SK-N-SH treated with all-trans-retinoic acid at 6 μM for 48 hours (cell line): ENCODE measurements at regions not wholly inside any gene's neighbourhood (a gene's known extent, or its start where the extent isn't known, plus 50 kb on each side); places are given as distances from the start of the nearest gene placed in this dataset.

Experiments
- ATAC-seq: fragments of 200-7000 bp; cut with Tn5 transposase; 3 replicates; pipeline ENCODE4 v1.9.1; 2020; ENCODE audit warnings: mild to moderate bottlenecking, moderate library complexity
- ARNTL ChIP-seq: fragments of 450-650 bp; formaldehyde crosslinking; IDR thresholded peaks from 2 replicates; pipeline ENCODE4 v1.5.0; 2020; ENCODE audit warnings: low read depth, mild to moderate bottlenecking, moderate library complexity, borderline replicate concordance
- CREB5 ChIP-seq: fragments of 250-450 bp; sonication (Bioruptor Pico); IDR thresholded peaks from 2 replicates; pipeline ENCODE4 v1.5.1; 2020; ENCODE audit warnings: low read depth, mild to moderate bottlenecking, moderate library complexity
- CSDC2 ChIP-seq: fragments of 250-450 bp; sonication (Bioruptor Pico); IDR thresholded peaks from 2 replicates; pipeline ENCODE4 v1.5.0; 2020; ENCODE audit warnings: mild to moderate bottlenecking, moderate library complexity
- CSRNP3 ChIP-seq: fragments of 250-450 bp; sonication (Bioruptor Pico); IDR thresholded peaks from 2 replicates; pipeline ENCODE4 v1.5.1; 2021; ENCODE audit warnings: mild to moderate bottlenecking, moderate library complexity
- GLIS3 ChIP-seq: fragments of 250-450 bp; sonication (Bioruptor Pico); IDR thresholded peaks from 2 replicates; pipeline ENCODE4 v1.5.0; 2020; ENCODE audit warnings: mild to moderate bottlenecking, moderate library complexity
- ISL1 ChIP-seq: fragments of 250-450 bp; sonication (Bioruptor Pico); IDR thresholded peaks from 2 replicates; pipeline ENCODE4 v2.1.2; 2022; ENCODE audit warnings: mild to moderate bottlenecking, moderate library complexity
- OSR1 ChIP-seq: fragments of 250-450 bp; sonication (Bioruptor Pico); IDR thresholded peaks from 2 replicates; pipeline ENCODE4 v1.8.0; 2022; ENCODE audit warnings: moderate library complexity, mild to moderate bottlenecking, inconsistent platforms
- PATZ1 ChIP-seq: fragments of 250-450 bp; sonication (Bioruptor Pico); IDR thresholded peaks from 2 replicates; pipeline ENCODE4 v1.8.0; 2020; ENCODE audit warnings: mild to moderate bottlenecking, moderate library complexity, borderline replicate concordance
- PPARA ChIP-seq: fragments of 250-450 bp; sonication (Bioruptor Pico); IDR thresholded peaks from 2 replicates; pipeline ENCODE4 v1.5.0; 2020; ENCODE audit warnings: mild to moderate bottlenecking, borderline replicate concordance
- TCF4 ChIP-seq: fragments of 250-450 bp; sonication (Bioruptor Pico); IDR thresholded peaks from 2 replicates; pipeline ENCODE4 v1.8.0; 2021; ENCODE audit warnings: mild to moderate bottlenecking, moderate library complexity, borderline replicate concordance
- ZC3H10 ChIP-seq: fragments of 250-450 bp; sonication (Bioruptor Pico); IDR thresholded peaks from 2 replicates; pipeline ENCODE4 v1.5.1; 2021; ENCODE audit warnings: mild to moderate bottlenecking, moderate library complexity
- ZFP3 ChIP-seq: fragments of 250-450 bp; sonication (Bioruptor Pico); IDR thresholded peaks from 2 replicates; pipeline ENCODE4 v1.5.0; 2020; ENCODE audit warnings: mild to moderate bottlenecking, moderate library complexity
- ZFP30 ChIP-seq: fragments of 450-650 bp; formaldehyde crosslinking; IDR thresholded peaks from 2 replicates; pipeline ENCODE4 v1.5.0; 2022; ENCODE audit warnings: mild to moderate bottlenecking, moderate library complexity
- ZNF565 ChIP-seq: fragments of 450-650 bp; formaldehyde crosslinking; conservative IDR thresholded peaks from 2 replicates; pipeline ENCODE4 v1.5.0; 2020; ENCODE audit warnings: low read depth, mild to moderate bottlenecking, moderate library complexity
- ZNF70 ChIP-seq: fragments of 450-650 bp; formaldehyde crosslinking; IDR thresholded peaks from 2 replicates; pipeline ENCODE4 v1.5.0; 2020; ENCODE audit warnings: mild to moderate bottlenecking, moderate library complexity
- ZNF8 ChIP-seq: fragments of 450-650 bp; formaldehyde crosslinking; IDR thresholded peaks from 2 replicates; pipeline ENCODE4 v1.5.0; 2020; ENCODE audit warnings: mild to moderate bottlenecking, moderate library complexity

- no peak for ATAC-seq
- TF ChIP-seq ZC3H10 (CRISPR knock-in tag) (no peak), ZNF70 (CRISPR knock-in tag) (no peak), ISL1 (CRISPR knock-in tag) (no peak), GLIS3 (CRISPR knock-in tag) (no peak), ZFP3 (CRISPR knock-in tag) (no peak)
Measured at GRCh38 chr4:77235289-77235854, 78.4 kb downstream of the CCNG2 start.

GRCh38 chr4:77236806-77237205 is 79.8 kb downstream of the CCNG2 start:
- no peak for ATAC-seq
- no peak for TF ChIP-seq GLIS3 (CRISPR knock-in tag)
- TF ChIP-seq CREB5 (CRISPR knock-in tag) = no peak
- TF ChIP-seq ZC3H10 (CRISPR knock-in tag) = no peak

GRCh38 chr4:77240469-77241066 is 83.6 kb downstream of the CCNG2 start:
- ATAC-seq = peak; percentile 98
- TF ChIP-seq TCF4 = no peak

- TF ChIP-seq ZNF8 (no peak), PPARA (CRISPR knock-in tag) (no peak), ZNF70 (CRISPR knock-in tag) (no peak), PATZ1 (CRISPR knock-in tag) (no peak), OSR1 (CRISPR knock-in tag) (no peak), CSDC2 (CRISPR knock-in tag) (no peak), CREB5 (CRISPR knock-in tag) (no peak), ARNTL (CRISPR knock-in tag) (no peak), ISL1 (CRISPR knock-in tag) (no peak), CSRNP3 (CRISPR knock-in tag) (no peak)
- no peak for ATAC-seq
Measured at GRCh38 chr4:77248805-77249204, 91.8 kb downstream of the CCNG2 start.

GRCh38 chr4:77251751-77252150 is 94.7 kb downstream of the CCNG2 start:
- TF ChIP-seq ARNTL (CRISPR knock-in tag) = no peak
- no peak for TF ChIP-seq CSDC2 (CRISPR knock-in tag)
- TF ChIP-seq CSRNP3 (CRISPR knock-in tag) = no peak
- no peak for TF ChIP-seq ZFP30
- TF ChIP-seq ZNF565 (CRISPR knock-in tag) = no peak
- TF ChIP-seq CREB5 (CRISPR knock-in tag) = no peak
- no peak for TF ChIP-seq OSR1 (CRISPR knock-in tag)
- ATAC-seq = no peak
